ENCODE measurements at regions not wholly inside any gene's neighbourhood (a gene's known extent, or its start where the extent isn't known, plus 50 kb on each side); places are given as distances from the start of the nearest gene placed in this dataset.

- TF ChIP-seq, protein P1, sequence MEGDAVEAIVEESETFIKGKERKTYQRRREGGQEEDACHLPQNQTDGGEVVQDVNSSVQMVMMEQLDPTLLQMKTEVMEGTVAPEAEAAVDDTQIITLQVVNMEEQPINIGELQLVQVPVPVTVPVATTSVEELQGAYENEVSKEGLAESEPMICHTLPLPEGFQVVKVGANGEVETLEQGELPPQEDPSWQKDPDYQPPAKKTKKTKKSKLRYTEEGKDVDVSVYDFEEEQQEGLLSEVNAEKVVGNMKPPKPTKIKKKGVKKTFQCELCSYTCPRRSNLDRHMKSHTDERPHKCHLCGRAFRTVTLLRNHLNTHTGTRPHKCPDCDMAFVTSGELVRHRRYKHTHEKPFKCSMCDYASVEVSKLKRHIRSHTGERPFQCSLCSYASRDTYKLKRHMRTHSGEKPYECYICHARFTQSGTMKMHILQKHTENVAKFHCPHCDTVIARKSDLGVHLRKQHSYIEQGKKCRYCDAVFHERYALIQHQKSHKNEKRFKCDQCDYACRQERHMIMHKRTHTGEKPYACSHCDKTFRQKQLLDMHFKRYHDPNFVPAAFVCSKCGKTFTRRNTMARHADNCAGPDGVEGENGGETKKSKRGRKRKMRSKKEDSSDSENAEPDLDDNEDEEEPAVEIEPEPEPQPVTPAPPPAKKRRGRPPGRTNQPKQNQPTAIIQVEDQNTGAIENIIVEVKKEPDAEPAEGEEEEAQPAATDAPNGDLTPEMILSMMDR (IDR thresholded peaks at IDR 0.05), result no peak
- POLR2A ChIA-PET, result no interaction called here
- ATAC-seq (ENCODE audit: low read depth) (no peak), DNase-seq (no peak)
- Mint-ChIP-seq H3K27me3 (no peaks in the 10 kb centered on the region), H3K4me1 (no peaks in the 10 kb centered on the region), H3K36me3 (ENCODE audit: low read depth) (no peaks in the 10 kb centered on the region), H3K4me3 (no peak overlapping the region), H3K9me3 (peaks cover 9% of the 10 kb centered on the region), H3K27ac (no peak overlapping the region)
- CTCF ChIA-PET, result no interaction called here
- intact Hi-C loops (cut with micrococcal nuclease), result no loop called here
These were observed 750.7 kb downstream of the KCNJ18 start for GRCh38 chr17:22443061-22443460.

DNA sequence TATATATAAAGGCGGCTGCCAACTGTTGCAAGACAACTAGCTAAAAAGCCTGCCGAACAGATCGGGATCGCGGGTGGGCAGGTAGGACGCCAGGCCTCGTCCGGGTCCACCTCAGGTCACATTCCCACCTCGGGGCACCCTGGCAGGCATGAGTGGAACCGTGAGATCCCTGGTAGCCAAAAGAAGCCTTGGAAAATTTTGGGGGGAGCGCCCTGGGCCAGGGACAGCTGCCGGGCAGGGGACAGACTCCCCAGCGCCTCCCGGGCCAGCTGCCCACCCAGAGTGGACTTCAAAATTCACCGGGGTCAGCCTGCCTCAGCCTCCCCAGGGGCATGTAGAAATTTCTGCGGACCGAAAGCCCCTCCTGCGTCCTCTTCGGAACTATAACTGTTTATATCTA, 760.9 kb downstream of the KCNJ18 start:
- Mint-ChIP-seq H3K4me1 (no peaks in the 10 kb centered on the region), H3K9me3 (peaks cover 15% of the 10 kb centered on the region), H3K36me3 (ENCODE audit: low read depth) (no peaks in the 10 kb centered on the region), H3K4me3 (no peak overlapping the region), H3K27me3 (no peaks in the 10 kb centered on the region), H3K27ac (no peak overlapping the region)
- ChIA-PET CTCF (no interaction called here), POLR2A (no interaction called here)
- TF ChIP-seq, protein P1 (IDR thresholded peaks at IDR 0.05), result no peak
- intact Hi-C loops (cut with micrococcal nuclease), result no loop called here
- no peak for ATAC-seq (ENCODE audit: low read depth)
- DNase-seq, result no peak

DNA sequence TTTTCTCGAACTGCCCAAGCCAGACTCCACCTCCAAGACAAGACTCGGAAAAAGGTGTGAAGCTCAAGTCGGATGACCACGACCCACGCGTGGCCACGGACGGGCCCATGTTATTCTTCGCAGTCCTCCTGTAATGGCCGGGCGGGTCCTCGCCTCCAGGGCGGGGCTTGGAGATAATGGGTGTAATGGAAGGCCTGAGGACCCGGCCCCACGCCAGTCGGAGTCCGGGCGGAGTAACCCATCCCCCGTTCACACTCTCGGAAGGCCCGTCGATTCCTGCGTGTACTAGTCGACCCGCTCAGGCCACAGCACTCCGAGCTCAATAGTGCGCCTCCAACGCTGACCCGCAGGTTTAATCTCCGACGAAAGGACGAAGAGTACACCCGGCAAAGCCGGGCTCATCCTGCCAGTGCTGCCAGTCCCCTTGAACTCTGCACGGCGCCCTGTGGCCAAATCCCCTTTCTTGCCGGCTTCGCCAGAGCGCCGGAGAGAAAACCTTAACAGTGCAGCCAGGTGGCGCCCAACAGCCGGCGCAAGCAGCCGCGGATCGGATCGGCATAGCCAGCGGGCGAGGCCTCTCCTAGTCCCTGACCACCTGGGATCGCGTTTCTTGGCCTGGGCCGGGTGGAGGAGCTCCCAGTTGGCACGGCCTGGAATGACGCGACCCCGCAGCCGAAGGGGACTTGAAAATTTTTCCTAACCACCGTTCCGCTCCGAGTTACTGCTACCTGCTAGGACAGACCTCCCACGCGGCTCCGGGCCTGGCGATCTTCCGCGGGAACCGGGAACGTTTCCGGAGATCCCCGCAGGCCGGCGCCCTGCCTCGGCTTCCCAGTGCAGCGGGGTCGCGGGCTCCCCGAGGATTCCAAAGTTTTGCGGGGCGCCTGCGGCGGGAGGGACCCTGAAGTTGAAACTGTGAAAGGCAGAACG, 762.0 kb downstream of the KCNJ18 start:
- DNase-seq, result no peak
- Mint-ChIP-seq H3K9me3 (peaks cover 17% of the 10 kb centered on the region), H3K27me3 (no peaks in the 10 kb centered on the region), H3K36me3 (ENCODE audit: low read depth) (no peaks in the 10 kb centered on the region), H3K27ac (no peak overlapping the region), H3K4me1 (no peaks in the 10 kb centered on the region), H3K4me3 (no peak overlapping the region)
- CTCF ChIA-PET, result no interaction called here
- POLR2A ChIA-PET, result no interaction called here
- intact Hi-C loops (cut with micrococcal nuclease), result no loop called here
- TF ChIP-seq, protein P1 (IDR thresholded peaks at IDR 0.05), result no peak
- ATAC-seq (ENCODE audit: low read depth), result no peak

DNA sequence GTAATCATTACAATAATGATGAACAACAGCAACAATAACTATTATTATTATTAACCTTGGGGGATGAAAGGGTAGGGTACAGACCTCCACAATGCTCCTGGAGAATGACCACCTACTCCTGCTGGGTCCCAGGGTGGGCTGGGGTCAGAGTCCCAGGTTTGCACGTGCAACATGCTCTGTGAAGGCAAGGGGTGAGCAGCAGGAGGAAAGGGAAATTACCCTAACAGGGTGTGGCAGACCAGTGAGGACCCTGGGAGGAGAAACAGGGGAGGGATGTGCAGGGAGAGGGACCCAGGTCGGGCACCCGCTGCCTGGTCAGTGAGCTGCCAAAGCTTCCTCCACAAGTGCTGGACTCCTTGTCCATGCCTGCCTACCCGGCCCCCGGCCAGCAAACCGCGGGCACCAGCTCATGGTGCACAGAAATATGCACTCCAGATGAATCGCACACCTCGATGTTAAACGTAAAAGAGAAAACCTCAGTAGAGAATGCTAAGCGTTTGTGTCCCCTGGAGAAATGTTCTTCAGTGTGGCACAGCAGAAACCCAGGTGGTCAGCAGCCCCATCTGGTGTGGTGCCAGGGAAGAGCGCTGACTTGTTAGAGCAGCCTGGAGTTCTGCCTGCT, 767.1 kb downstream of the KCNJ18 start:
- intact Hi-C loops (cut with micrococcal nuclease), result no loop called here
- Mint-ChIP-seq H3K36me3 (ENCODE audit: low read depth) (no peaks in the 10 kb centered on the region), H3K4me3 (no peak overlapping the region), H3K9me3 (peaks cover 11% of the 10 kb centered on the region), H3K27me3 (no peaks in the 10 kb centered on the region), H3K4me1 (no peaks in the 10 kb centered on the region), H3K27ac (no peak overlapping the region)
- TF ChIP-seq, protein P1 (IDR thresholded peaks at IDR 0.05), result no peak
- ATAC-seq (ENCODE audit: low read depth) (no peak), DNase-seq (no peak)
- ChIA-PET POLR2A (no interaction called here), CTCF (no interaction called here)

DNA sequence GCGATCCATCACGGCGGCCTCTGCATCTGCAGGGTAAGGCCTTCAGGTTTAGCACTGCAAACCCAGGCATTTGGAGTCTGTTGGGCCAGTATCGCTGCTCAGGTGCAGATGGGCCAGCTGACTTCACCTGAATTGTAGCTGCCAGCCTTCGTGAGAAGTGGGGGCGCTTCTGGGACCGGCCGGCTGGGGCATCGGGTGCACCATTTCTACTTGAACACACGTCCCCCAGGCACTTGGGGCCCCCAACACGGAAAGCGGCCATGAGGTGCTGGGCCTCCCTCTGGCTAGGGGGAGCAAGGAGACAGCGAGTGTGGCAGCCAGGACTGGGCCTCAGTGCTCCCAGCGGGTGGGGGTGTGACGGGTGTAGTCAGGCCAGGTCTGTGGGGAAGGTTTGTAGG, 767.6 kb downstream of the KCNJ18 start:
- Mint-ChIP-seq H3K4me1 (no peaks in the 10 kb centered on the region), H3K9me3 (peaks cover 10% of the 10 kb centered on the region), H3K27ac (no peak overlapping the region), H3K36me3 (ENCODE audit: low read depth) (no peaks in the 10 kb centered on the region), H3K27me3 (no peaks in the 10 kb centered on the region), H3K4me3 (no peak overlapping the region)
- ChIA-PET POLR2A (no interaction called here), CTCF (no interaction called here)
- no peak for ATAC-seq (ENCODE audit: low read depth)
- TF ChIP-seq, protein P1 (IDR thresholded peaks at IDR 0.05), result no peak
- no peak for DNase-seq
- intact Hi-C loops (cut with micrococcal nuclease), result no loop called here
